Activated T-cell treated with anti-CD3 and anti-CD28 coated beads for 1 hour (primary cell): ENCODE measurements at regions not wholly inside any gene's neighbourhood (a gene's known extent, or its start where the extent isn't known, plus 50 kb on each side); places are given as distances from the start of the nearest gene placed in this dataset.

Source experiments
- DNase-seq: peaks from one replicate; pipeline ENCODE4 v3.0.0-alpha.2; 2020; ENCODE audit warnings: low read depth

GRCh38 chr2:181348107-181348837 is 108.9 kb upstream of the ITGA4 start:
- DNase-seq = no peak

- no peak for DNase-seq
Measured at GRCh38 chr2:181352158-181352557, 105.0 kb upstream of the ITGA4 start.

- DNase-seq = no peak
Measured at GRCh38 chr2:181354626-181355025, 102.6 kb upstream of the ITGA4 start.

- DNase-seq = no peak
Measured at GRCh38 chr2:181356526-181357130, 100.6 kb upstream of the ITGA4 start.

GRCh38 chr2:181357979-181358378 is 99.2 kb upstream of the ITGA4 start:
- no peak for DNase-seq

GRCh38 chr2:181362561-181362960 is 94.6 kb upstream of the ITGA4 start:
- no peak for DNase-seq

GRCh38 chr2:181363164-181363563 is 94.0 kb upstream of the ITGA4 start:
- no peak for DNase-seq

- DNase-seq = no peak
Measured at GRCh38 chr2:181364492-181365170, 92.6 kb upstream of the ITGA4 start.

GRCh38 chr2:181366675-181367175 is 90.5 kb upstream of the ITGA4 start:
- DNase-seq = no peak

- DNase-seq = no peak
Measured at GRCh38 chr2:181367411-181367810, 89.8 kb upstream of the ITGA4 start.

- DNase-seq = no peak
Measured at GRCh38 chr2:181367906-181368435, 89.2 kb upstream of the ITGA4 start.

GRCh38 chr2:181370126-181370525 is 87.1 kb upstream of the ITGA4 start:
- DNase-seq = no peak

- no peak for DNase-seq
Measured at GRCh38 chr2:181371195-181371594, 86.0 kb upstream of the ITGA4 start.

GRCh38 chr2:181371782-181372645 is 85.2 kb upstream of the ITGA4 start:
- DNase-seq = no peak

GRCh38 chr2:181372646-181373040 is 84.5 kb upstream of the ITGA4 start:
- DNase-seq = no peak

- no peak for DNase-seq
Measured at GRCh38 chr2:181374781-181375675, 82.2 kb upstream of the ITGA4 start.

GRCh38 chr2:181376442-181376841 is 80.7 kb upstream of the ITGA4 start:
- no peak for DNase-seq

- DNase-seq = no peak
Measured at GRCh38 chr2:181376999-181377398, 80.2 kb upstream of the ITGA4 start.

GRCh38 chr2:181378491-181378890 is 78.7 kb upstream of the ITGA4 start:
- no peak for DNase-seq

GRCh38 chr2:181380581-181380980 is 76.6 kb upstream of the ITGA4 start:
- no peak for DNase-seq

- DNase-seq = no peak
Measured at GRCh38 chr2:181384923-181385322, 72.3 kb upstream of the ITGA4 start.
